K562 (cell line): ENCODE measurements at regions not wholly inside any gene's neighbourhood (a gene's known extent, or its start where the extent isn't known, plus 50 kb on each side); places are given as distances from the start of the nearest gene placed in this dataset.

Source experiments
- ATAC-seq: fragments of 200-7000 bp; cut with Tn5 transposase; 3 replicates; pipeline ENCODE4 v1.9.1; 2020; ENCODE audit warnings: moderate library complexity
- BruUV-seq: library from RNA; stranded (reverse); fragments of 400-500 nt; replicated peaks from 2 replicates; lab custom pipeline; 2021; lab: Mats Ljungman, UMichigan
- CTCF ChIA-PET: fragments of 300-600 bp; formaldehyde crosslinking; extraction: SDS; loops from one replicate; lab custom pipeline; 2021; ENCODE audit warnings: low intra/inter-chr PET ratio; lab: Yijun Ruan, JAX
- POLR2A ChIA-PET: fragments of 300-600, 350-650 bp; sonication (Branson Sonifier 250); formaldehyde crosslinking; extraction: SDS; loops from one replicate; lab custom pipeline; 2021; ENCODE audit warnings: antibody characterized with exemption, inconsistent platforms; lab: Yijun Ruan, JAX
- DNase-seq, 4 experiments: peaks; one replicate each; pipeline versions ENCODE4 v3.0.0 to v3.0.0-alpha.2; 2011 to 2018; ENCODE audit warnings: low spot score in 3 of 4, mixed read lengths in 3 of 4; ENCODE audit errors: extremely low read depth in 1 of 4
- FAIRE-seq: peaks from 2 replicates; lab custom pipeline; 2011; peaks lifted over from hg19 to GRCh38; lab: Jason Lieb, UNC
- H2AFZ ChIP-seq: 2 replicates; pipeline ENCODE4 v1.6.0; 2011; ENCODE audit warnings: low read depth, low read length, control low read depth, inconsistent platforms
- H3K27ac ChIP-seq: fragments of 200-600 bp; 3 replicates; pipeline ENCODE4 v1.8.0; 2011; ENCODE audit warnings: low read depth, mild to moderate bottlenecking, control low read depth, inconsistent platforms, low read length, moderate library complexity, mixed read lengths; ENCODE audit errors: extremely low read depth
- H3K27me3 ChIP-seq, 2 experiments: fragments of 300-600 bp in 1 of 2; 2 replicates in 1 of 2; 3 replicates in 1 of 2; pipeline versions ENCODE4 v1.6.0 to v1.8.0; 2011; ENCODE audit warnings: inconsistent platforms in 2 of 2, low read length in 2 of 2, mild to moderate bottlenecking in 1 of 2, mixed read lengths in 1 of 2, moderate library complexity in 1 of 2; ENCODE audit not compliant: control insufficient read depth in 2 of 2, insufficient read depth in 2 of 2
- H3K36me3 ChIP-seq: fragments of 300-600 bp; 3 replicates; pipeline ENCODE4 v1.8.0; 2011; ENCODE audit warnings: mild to moderate bottlenecking, low read length, inconsistent platforms; ENCODE audit not compliant: control insufficient read depth, insufficient read depth
- H3K4me1 ChIP-seq, 2 experiments: fragments of 200-600 bp in 1 of 2; replicated peaks in 1 of 2; 2 replicates in 1 of 2; 3 replicates in 1 of 2; pipeline versions ENCODE4 v1.5.1 to v1.8.0; 2011; ENCODE audit warnings: inconsistent platforms in 2 of 2, low read length in 2 of 2, mild to moderate bottlenecking in 1 of 2, mixed read lengths in 1 of 2, moderate library complexity in 1 of 2; ENCODE audit not compliant: control insufficient read depth in 2 of 2, insufficient read depth in 2 of 2
- H3K4me2 ChIP-seq: 2 replicates; pipeline ENCODE4 v1.6.1; 2011; ENCODE audit warnings: low read length, control low read depth, inconsistent platforms, mixed read lengths; ENCODE audit not compliant: insufficient read depth
- H3K4me3 ChIP-seq: fragments of 200-600 bp; sonication (generic), shearing (Covaris generic); 2 replicates; pipeline ENCODE4 v1.5.1; 2016; ENCODE audit warnings: control low read depth, inconsistent platforms
- H3K79me2 ChIP-seq: fragments of 200-600 bp; 3 replicates; pipeline ENCODE4 v1.8.0; 2011; ENCODE audit warnings: low read length, inconsistent platforms; ENCODE audit not compliant: control insufficient read depth, insufficient read depth
- H3K9ac ChIP-seq, 2 experiments: 2 replicates each; pipeline versions ENCODE4 v1.6.0 to v1.6.1; 2011; ENCODE audit warnings: low read depth in 2 of 2, low read length in 2 of 2, control low read depth in 1 of 2, inconsistent platforms in 1 of 2, mild to moderate bottlenecking in 1 of 2, mixed read lengths in 1 of 2; ENCODE audit not compliant: insufficient read depth in 1 of 2
- H3K9me1 ChIP-seq: one replicate; pipeline ENCODE4 v1.6.0; 2011; ENCODE audit warnings: inconsistent platforms, mild to moderate bottlenecking, low read length, moderate library complexity; ENCODE audit not compliant: control insufficient read depth, insufficient read depth
- H3K9me3 ChIP-seq: replicated peaks from 2 replicates; pipeline ENCODE4 v1.5.1; 2011; ENCODE audit warnings: low read depth, low read length, inconsistent platforms; ENCODE audit not compliant: control insufficient read depth, insufficient read depth
- H4K20me1 ChIP-seq: replicated peaks from 2 replicates; pipeline ENCODE4 v1.6.1; 2011; ENCODE audit warnings: low read length, inconsistent platforms, mixed read lengths; ENCODE audit not compliant: control insufficient read depth, insufficient read depth
- ATF1 ChIP-seq, 2 experiments: fragments of 450-650 bp in 1 of 2; IDR thresholded peaks; 2 replicates each; pipeline ENCODE4 v1.6.1; 2016; ENCODE audit warnings: missing compliant biosample characterization in 1 of 2, missing genetic modification characterization in 1 of 2
- ELF1 ChIP-seq: fragments of 200-800 bp; sonication (Bioruptor generic); IDR thresholded peaks from 2 replicates; pipeline ENCODE4 v1.6.1; 2016; ENCODE audit warnings: missing genetic modification characterization, missing compliant biosample characterization
- ERF ChIP-seq: fragments of 450-650 bp; formaldehyde crosslinking; IDR thresholded peaks from 2 replicates; pipeline ENCODE4 v1.4.0; 2020; ENCODE audit warnings: mild to moderate bottlenecking, mixed read lengths
- ETV5 ChIP-seq: sonication (generic); formaldehyde crosslinking; IDR thresholded peaks from 2 replicates; pipeline ENCODE4 v1.4.0; 2020; ENCODE audit warnings: low read depth, mild to moderate bottlenecking, missing genetic modification reagents
- MEF2A ChIP-seq: IDR thresholded peaks from 2 replicates; pipeline ENCODE4 v1.6.1; 2011; ENCODE audit warnings: low read depth, mild to moderate bottlenecking, low read length, moderate library complexity; ENCODE audit not compliant: control insufficient read depth
- NFIX ChIP-seq: fragments of 250-450 bp; sonication (Bioruptor Pico); IDR thresholded peaks from 2 replicates; pipeline ENCODE4 v1.4.0; 2020; ENCODE audit warnings: low read depth, mild to moderate bottlenecking, moderate library complexity
- SMARCE1 ChIP-seq: fragments of 450-650 bp; IDR thresholded peaks from 2 replicates; pipeline ENCODE4 v1.7.1; 2016; ENCODE audit warnings: mild to moderate bottlenecking
- TFAM ChIP-seq: fragments of 250-450 bp; sonication (Bioruptor Pico); conservative IDR thresholded peaks from 2 replicates; pipeline ENCODE4 v1.5.0; 2021; ENCODE audit warnings: mild to moderate bottlenecking, moderate library complexity
- WGBS: fragments of 100-300 bp; shearing (Covaris generic); methylation state at CpG from one replicate; pipeline ENCODE4 v1.1.6; 2016; ENCODE audit warnings: low coverage, mixed read lengths; ENCODE audit not compliant: insufficient coverage; ENCODE audit errors: missing lambda C conversion rate; 5-methylcytosine and 5-hydroxymethylcytosine counted together
- in situ Hi-C: fragments of 300-500 bp; cut with MboI; formaldehyde crosslinking; loops from 4 replicates; pipeline ENCODE4 v1.15.0; 2018; ENCODE audit warnings: inconsistent platforms, mixed read lengths
- intact Hi-C: fragments of 100-400 bp; cut with micrococcal nuclease; formaldehyde crosslinking; loops from 2 replicates; pipeline ENCODE4 v1.14.2; 2022

DNA sequence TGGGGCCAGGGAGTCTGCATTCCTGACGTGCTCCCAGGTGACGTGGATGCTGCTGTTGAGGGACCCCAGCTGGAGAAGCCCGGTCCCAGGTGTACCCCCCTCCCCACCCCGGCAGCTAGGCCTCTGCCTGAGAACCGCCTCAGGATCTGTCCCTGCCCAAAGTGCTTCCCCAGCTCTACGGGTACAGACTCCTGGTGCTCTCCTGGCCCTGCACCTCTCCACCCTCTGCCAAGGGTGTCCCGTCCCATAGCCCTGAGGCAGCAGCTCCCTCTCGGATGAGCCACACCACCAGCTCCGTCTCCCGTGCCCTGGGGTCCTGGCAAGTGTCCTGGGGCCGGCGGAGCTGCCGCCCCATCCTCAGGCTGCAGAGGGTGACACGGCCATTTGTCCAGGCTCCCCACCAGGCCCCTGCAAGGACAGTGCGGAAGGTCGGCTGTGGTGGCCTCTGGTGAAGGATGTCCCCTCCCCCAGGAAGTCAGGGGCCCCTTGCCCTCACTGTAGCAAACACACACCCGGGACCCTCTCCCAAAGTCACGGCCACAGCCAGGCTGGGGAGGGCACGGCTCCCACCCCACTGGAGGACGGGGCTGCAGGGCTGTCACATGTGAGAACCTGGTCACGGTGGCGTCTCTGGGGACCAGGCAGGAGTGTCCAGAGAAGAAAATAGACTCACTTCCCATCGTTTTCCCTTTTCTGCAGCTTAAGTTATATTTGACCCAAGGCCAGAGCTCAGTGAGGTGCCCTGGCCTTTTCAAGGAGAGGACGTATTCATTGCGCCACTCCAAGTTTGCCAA lies 74.4 kb upstream of the FBRSL1 start:
- ATAC-seq (peak; percentile 12; the same call in 2 of the 3 replicates), FAIRE-seq (no peak), DNase-seq (no peak)
- ChIA-PET CTCF (interaction anchor here (0.6 to 3.0 kb wide), 5 partner anchors 109 to 199 kb away, joined by 3 to 20 read pairs (median 10); no protein-coding TSS in a partner anchor), POLR2A (interaction anchor here (0.6 to 1.2 kb wide), 4 partner anchors 43 to 278 kb away, joined by 3 to 4 read pairs (median 3); no protein-coding TSS in a partner anchor)
- Histone ChIP-seq H3K4me2 (peak overlapping the region; percentile 33), H3K36me3 (no peaks in the 10 kb centered on the region), H3K9ac (no peak overlapping the region), H3K27me3 (peaks cover 8 to 37% of the 10 kb centered on the region in 2 experiments; a peak in 3 of 5 replicates), H4K20me1 (peaks cover 3% of the 10 kb centered on the region; the same call in 1 of the 2 replicates), H3K27ac (no peak overlapping the region), H3K9me1 (no peaks in the 10 kb centered on the region), H3K9me3 (no peaks in the 10 kb centered on the region), H2AFZ (no peak overlapping the region), H3K4me3 (no peak overlapping the region), H3K79me2 (no peaks in the 10 kb centered on the region), H3K4me1 (peaks cover 0 to 46% of the 10 kb centered on the region in 2 experiments; a peak in 2 of 5 replicates)
- intact Hi-C loops: loop anchor here (1.0 to 10.0 kb wide), 4 partner anchors 109 to 261 kb away; no protein-coding TSS in a partner anchor
- in situ Hi-C loops: loop anchor here (5.0 to 10.0 kb wide), 2 partner anchors 139 to 187 kb away; no protein-coding TSS in a partner anchor
- no TSS peak for BruUV-seq
- WGBS: 22% methylated on average over 23 of the region's 25 CpGs
- TF ChIP-seq ETV5 (CRISPR knock-in tag) (no peak), MEF2A (no peak), ATF1 (CRISPR knock-in tag; IDR thresholded peaks at IDR 0.05) (no peak), ATF1 (tag; IDR thresholded peaks at IDR 0.05) (0 out of 2 replicates have a peak, but pooled peaks have one; percentile 3), NFIX (CRISPR knock-in tag) (no peak), ELF1 (tag) (0 out of 2 replicates have a peak, but pooled peaks have one; percentile 41), SMARCE1 (no peak), ERF (no peak), TFAM (CRISPR knock-in tag) (no peak)
